Ectodermal cell (in vitro differentiated cells): ENCODE measurements at regions not wholly inside any gene's neighbourhood (a gene's known extent, or its start where the extent isn't known, plus 50 kb on each side); places are given as distances from the start of the nearest gene placed in this dataset.

ENCODE experiments used
- H3K27ac ChIP-seq: 2 replicates; pipeline ENCODE4 v1.7.0; 2013; ENCODE audit warnings: mild to moderate bottlenecking, low read depth, low read length; ENCODE audit not compliant: insufficient read depth, poor library complexity, severe bottlenecking
- H3K27me3 ChIP-seq: 2 replicates; pipeline ENCODE4 v1.7.0; 2013; ENCODE audit warnings: mild to moderate bottlenecking, low read length; ENCODE audit not compliant: insufficient read depth, control insufficient read depth, poor library complexity, severe bottlenecking
- H3K36me3 ChIP-seq: one replicate; pipeline ENCODE4 v1.7.0; 2013; ENCODE audit warnings: low read length; ENCODE audit not compliant: control insufficient read depth, insufficient read depth
- H3K4me1 ChIP-seq: one replicate; pipeline ENCODE4 v1.7.0; 2013; ENCODE audit warnings: low read length; ENCODE audit not compliant: control insufficient read depth, insufficient read depth
- H3K4me3 ChIP-seq: 2 replicates; pipeline ENCODE4 v1.7.0; 2013; ENCODE audit warnings: low read depth, low read length, control low read depth; ENCODE audit not compliant: insufficient read depth
- H3K9me3 ChIP-seq: 2 replicates; pipeline ENCODE4 v1.7.0; 2013; ENCODE audit warnings: mild to moderate bottlenecking, low read length, moderate library complexity; ENCODE audit not compliant: control insufficient read depth
- WGBS, 2 experiments: methylation state at CpG; one replicate each; pipeline ENCODE4 v1.1.7; 2013; ENCODE audit warnings: missing lambda C conversion rate in 2 of 2; 5-methylcytosine and 5-hydroxymethylcytosine counted together

- Histone ChIP-seq H3K4me3 (no peak overlapping the region), H3K27ac (no peak overlapping the region), H3K9me3 (no peaks in the 10 kb centered on the region), H3K36me3 (no peaks in the 10 kb centered on the region), H3K27me3 (no peaks in the 10 kb centered on the region), H3K4me1 (no peaks in the 10 kb centered on the region)
- WGBS, 2 experiments: 84 to 93% methylated on average over 1 of the region's 1 CpG
These were observed 1198.9 kb upstream of the PCDH7 start for GRCh38 chr4:29521281-29521680.

GRCh38 chr4:29536745-29537144 lies 1183.4 kb upstream of the PCDH7 start:
- H3K4me3 ChIP-seq: no peak overlapping the region
- H3K4me1 ChIP-seq: no peaks in the 10 kb centered on the region
- no peaks in the 10 kb centered on the region for H3K9me3 ChIP-seq
- no peaks in the 10 kb centered on the region for H3K36me3 ChIP-seq
- H3K27ac ChIP-seq: no peak overlapping the region
- H3K27me3 ChIP-seq: no peaks in the 10 kb centered on the region
- 84 to 90% methylated on average over 2 to 3 of the region's 3 CpGs for WGBS, 2 experiments

- no peaks in the 10 kb centered on the region for H3K4me1 ChIP-seq
- H3K27ac ChIP-seq: no peak overlapping the region
- no peaks in the 10 kb centered on the region for H3K9me3 ChIP-seq
- H3K27me3 ChIP-seq: no peaks in the 10 kb centered on the region
- no peaks in the 10 kb centered on the region for H3K36me3 ChIP-seq
- 84 to 88% methylated on average over 3 of the region's 4 CpGs for WGBS, 2 experiments
- no peak overlapping the region for H3K4me3 ChIP-seq
These were observed 1181.1 kb upstream of the PCDH7 start for GRCh38 chr4:29538889-29539646.

- Histone ChIP-seq H3K4me3 (no peak overlapping the region), H3K9me3 (no peaks in the 10 kb centered on the region), H3K27me3 (no peaks in the 10 kb centered on the region), H3K4me1 (no peaks in the 10 kb centered on the region), H3K36me3 (no peaks in the 10 kb centered on the region), H3K27ac (no peak overlapping the region)
- no CpG with 5 or more reads among the region's 2 CpGs for WGBS, 2 experiments
These were observed 1179.6 kb upstream of the PCDH7 start for GRCh38 chr4:29540439-29541102.

DNA sequence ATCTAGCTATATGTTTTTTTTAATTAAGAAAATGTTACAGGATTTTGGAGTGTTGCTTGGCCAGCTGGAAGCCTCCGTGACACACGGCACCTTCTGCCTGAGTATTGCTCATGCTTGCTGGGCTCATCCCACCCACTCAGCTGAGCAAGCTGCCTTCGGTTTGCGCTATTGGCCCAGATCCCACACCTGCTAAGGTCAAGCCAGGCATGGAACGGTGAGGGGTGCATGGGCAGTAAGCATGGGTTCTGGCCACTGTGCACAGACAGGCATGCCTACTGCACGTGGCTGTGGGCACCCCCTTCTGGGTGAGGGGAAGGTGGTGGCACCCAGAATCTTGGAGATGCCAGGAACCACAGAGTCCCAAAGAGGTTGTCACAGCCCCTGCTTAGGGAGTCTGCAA lies 1178.4 kb upstream of the PCDH7 start:
- H3K27me3 ChIP-seq: no peaks in the 10 kb centered on the region
- H3K4me1 ChIP-seq: no peaks in the 10 kb centered on the region
- H3K36me3 ChIP-seq: no peaks in the 10 kb centered on the region
- no peak overlapping the region for H3K4me3 ChIP-seq
- H3K27ac ChIP-seq: no peak overlapping the region
- no peaks in the 10 kb centered on the region for H3K9me3 ChIP-seq
- 96% methylated on average over 6 of the region's 6 CpGs for WGBS, 2 experiments

DNA sequence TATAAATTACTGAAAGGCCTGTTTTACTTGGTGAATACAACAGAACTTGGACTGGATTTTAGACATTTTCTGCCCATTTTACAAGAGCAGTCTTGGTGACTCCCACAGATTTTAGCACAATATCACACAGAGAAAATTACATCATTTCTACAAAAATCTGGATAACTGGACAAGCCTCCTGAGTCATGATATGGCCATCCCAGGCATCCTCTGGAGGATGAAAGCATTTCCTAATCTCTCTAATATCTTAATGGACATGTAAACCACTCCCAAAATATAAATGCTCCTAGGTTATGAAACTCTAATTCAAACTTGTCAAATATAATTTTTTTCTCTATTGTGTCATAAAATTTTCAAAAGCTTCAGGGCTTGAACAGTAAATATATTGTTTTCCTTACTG lies 1170.8 kb upstream of the PCDH7 start:
- Histone ChIP-seq H3K36me3 (no peaks in the 10 kb centered on the region), H3K9me3 (no peaks in the 10 kb centered on the region), H3K27me3 (no peaks in the 10 kb centered on the region), H3K27ac (no peak overlapping the region), H3K4me3 (no peak overlapping the region), H3K4me1 (no peaks in the 10 kb centered on the region)

- H3K4me1 ChIP-seq: no peaks in the 10 kb centered on the region
- H3K27me3 ChIP-seq: no peaks in the 10 kb centered on the region
- H3K4me3 ChIP-seq: no peak overlapping the region
- no peaks in the 10 kb centered on the region for H3K9me3 ChIP-seq
- H3K27ac ChIP-seq: no peak overlapping the region
- WGBS, 2 experiments: 86 to 92% methylated on average over 1 of the region's 1 CpG
- H3K36me3 ChIP-seq: no peaks in the 10 kb centered on the region
These were observed 1168.3 kb upstream of the PCDH7 start for GRCh38 chr4:29551821-29552220.

- H3K27ac ChIP-seq: no peak overlapping the region
- WGBS, 2 experiments: 100% methylated on average over 1 of the region's 1 CpG; no CpG with 5 or more reads in 1 of the 2 experiments
These were observed 1166.3 kb upstream of the PCDH7 start for GRCh38 chr4:29553846-29554245.

DNA sequence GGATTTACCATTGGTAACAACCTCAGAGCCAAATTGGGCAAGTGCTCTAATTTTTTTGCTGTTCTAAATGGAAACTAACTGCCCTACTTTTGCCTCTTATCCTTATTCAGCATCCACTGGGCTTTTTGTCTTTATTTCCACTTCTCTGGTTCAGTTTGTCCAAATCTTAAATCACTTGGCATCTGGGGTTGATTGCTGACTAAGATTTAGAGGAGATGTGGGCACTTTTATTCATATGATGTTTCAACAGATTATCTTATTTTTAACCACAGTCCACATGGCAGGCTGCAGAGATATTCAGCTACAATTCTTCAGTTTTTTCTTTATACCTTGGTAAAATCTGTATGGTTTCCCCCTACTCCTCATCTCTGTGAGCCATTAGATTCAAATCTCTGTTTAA lies 1161.4 kb upstream of the PCDH7 start:
- no peaks in the 10 kb centered on the region for H3K27me3 ChIP-seq
- no peaks in the 10 kb centered on the region for H3K36me3 ChIP-seq
- H3K27ac ChIP-seq: no peak overlapping the region
- no peaks in the 10 kb centered on the region for H3K9me3 ChIP-seq
- no peaks in the 10 kb centered on the region for H3K4me1 ChIP-seq
- no peak overlapping the region for H3K4me3 ChIP-seq

More at GRCh38 chr4:29553846-29554245, 1166.3 kb upstream of the PCDH7 start:
- H3K27me3 ChIP-seq: no peaks in the 10 kb centered on the region
- no peak overlapping the region for H3K4me3 ChIP-seq
- H3K36me3 ChIP-seq: no peaks in the 10 kb centered on the region
- H3K4me1 ChIP-seq: no peaks in the 10 kb centered on the region
- no peaks in the 10 kb centered on the region for H3K9me3 ChIP-seq

GRCh38 chr4:29559286-29559685 lies 1160.9 kb upstream of the PCDH7 start:
- H3K4me3 ChIP-seq: no peak overlapping the region
- no peaks in the 10 kb centered on the region for H3K4me1 ChIP-seq
- no peaks in the 10 kb centered on the region for H3K27me3 ChIP-seq
- H3K9me3 ChIP-seq: no peaks in the 10 kb centered on the region
- H3K27ac ChIP-seq: no peak overlapping the region
- H3K36me3 ChIP-seq: no peaks in the 10 kb centered on the region
